ENCODE measurements at regions not wholly inside any gene's neighbourhood (a gene's known extent, or its start where the extent isn't known, plus 50 kb on each side); places are given as distances from the start of the nearest gene placed in this dataset.

GRCh38 chr9:1337169-1337568 lies 287.0 kb downstream of the DMRT2 start:
- no peak for DNase-seq

GRCh38 chr9:1340390-1340789 lies 290.2 kb downstream of the DMRT2 start:
- DNase-seq: no peak

- no peak for DNase-seq
Measured at GRCh38 chr9:1353291-1353690, 303.1 kb downstream of the DMRT2 start.

- DNase-seq: no peak
Measured at GRCh38 chr9:1354086-1354485, 303.9 kb downstream of the DMRT2 start.

- no peak for DNase-seq
Measured at GRCh38 chr9:1354606-1355005, 304.4 kb downstream of the DMRT2 start.

GRCh38 chr9:1355656-1356055 lies 305.5 kb downstream of the DMRT2 start:
- no peak for DNase-seq

GRCh38 chr9:1362845-1363244 lies 312.7 kb downstream of the DMRT2 start:
- DNase-seq: no peak

GRCh38 chr9:1366276-1366675 lies 316.1 kb downstream of the DMRT2 start:
- DNase-seq: no peak

GRCh38 chr9:1369297-1369696 lies 319.1 kb downstream of the DMRT2 start:
- no peak for DNase-seq

GRCh38 chr9:1373445-1373844 lies 323.3 kb downstream of the DMRT2 start:
- no peak for DNase-seq

- no peak for DNase-seq
Measured at GRCh38 chr9:1383899-1384455, 333.8 kb downstream of the DMRT2 start.

- DNase-seq: no peak
Measured at GRCh38 chr9:1384816-1385215, 334.7 kb downstream of the DMRT2 start.

GRCh38 chr9:1386420-1386819 lies 336.3 kb downstream of the DMRT2 start:
- DNase-seq: no peak

GRCh38 chr9:1388216-1388615 lies 338.1 kb downstream of the DMRT2 start:
- no peak for DNase-seq

GRCh38 chr9:1400983-1401382 lies 350.8 kb downstream of the DMRT2 start:
- DNase-seq: no peak

- no peak for DNase-seq
Measured at GRCh38 chr9:1404940-1405339, 354.8 kb downstream of the DMRT2 start.

- no peak for DNase-seq
Measured at GRCh38 chr9:1411826-1412225, 361.7 kb downstream of the DMRT2 start.

GRCh38 chr9:1414711-1415131 lies 364.6 kb downstream of the DMRT2 start:
- no peak for DNase-seq

GRCh38 chr9:1415146-1415545 lies 365.0 kb downstream of the DMRT2 start:
- DNase-seq: no peak

- DNase-seq: no peak
Measured at GRCh38 chr9:1416261-1416660, 366.1 kb downstream of the DMRT2 start.

GRCh38 chr9:1421436-1421835 lies 371.3 kb downstream of the DMRT2 start:
- no peak for DNase-seq

- no peak for DNase-seq
Measured at GRCh38 chr9:1427875-1428274, 377.7 kb downstream of the DMRT2 start.

GRCh38 chr9:1429297-1429696 lies 379.1 kb downstream of the DMRT2 start:
- DNase-seq: no peak

GRCh38 chr9:1431461-1431860 lies 381.3 kb downstream of the DMRT2 start:
- DNase-seq: no peak

- no peak for DNase-seq
Measured at GRCh38 chr9:1434052-1434767, 384.1 kb downstream of the DMRT2 start.
